PFSK-1 (cell line): ENCODE measurements at regions not wholly inside any gene's neighbourhood (a gene's known extent, or its start where the extent isn't known, plus 50 kb on each side); places are given as distances from the start of the nearest gene placed in this dataset.

ENCODE experiments used
- FOXP2 ChIP-seq: optimal IDR thresholded peaks from 2 replicates; pipeline ENCODE3; 2011; ENCODE audit warnings: borderline replicate concordance, control low read depth, inconsistent platforms; ENCODE audit not compliant: insufficient read depth; ENCODE audit errors: extremely low read length, extremely low read depth
- POLR2AphosphoS5 ChIP-seq: IDR thresholded peaks from 2 replicates; pipeline ENCODE4 v1.6.1; 2012; ENCODE audit warnings: low read depth, mild to moderate bottlenecking, control low read depth, low read length, moderate library complexity
- SIN3A ChIP-seq: IDR thresholded peaks from 2 replicates; pipeline ENCODE4 v1.6.1; 2012; ENCODE audit warnings: mild to moderate bottlenecking, low read length, moderate library complexity, borderline replicate concordance; ENCODE audit not compliant: insufficient read depth
- TAF1 ChIP-seq: IDR thresholded peaks from 2 replicates; pipeline ENCODE4 v1.6.1; 2012; ENCODE audit warnings: low read length, control low read depth, borderline replicate concordance; ENCODE audit not compliant: insufficient read depth
- TF ChIP-seq, protein P1 (sequence below), 2 experiments: IDR thresholded peaks; 2 replicates each; pipeline versions ENCODE4 v1.6.1 to v1.8.0; 2011 to 2012; ENCODE audit warnings: low read depth in 2 of 2, low read length in 2 of 2, control low read depth in 1 of 2, inconsistent platforms in 1 of 2, mild to moderate bottlenecking in 1 of 2, moderate library complexity in 1 of 2; ENCODE audit not compliant: insufficient read depth in 1 of 2

DNA sequence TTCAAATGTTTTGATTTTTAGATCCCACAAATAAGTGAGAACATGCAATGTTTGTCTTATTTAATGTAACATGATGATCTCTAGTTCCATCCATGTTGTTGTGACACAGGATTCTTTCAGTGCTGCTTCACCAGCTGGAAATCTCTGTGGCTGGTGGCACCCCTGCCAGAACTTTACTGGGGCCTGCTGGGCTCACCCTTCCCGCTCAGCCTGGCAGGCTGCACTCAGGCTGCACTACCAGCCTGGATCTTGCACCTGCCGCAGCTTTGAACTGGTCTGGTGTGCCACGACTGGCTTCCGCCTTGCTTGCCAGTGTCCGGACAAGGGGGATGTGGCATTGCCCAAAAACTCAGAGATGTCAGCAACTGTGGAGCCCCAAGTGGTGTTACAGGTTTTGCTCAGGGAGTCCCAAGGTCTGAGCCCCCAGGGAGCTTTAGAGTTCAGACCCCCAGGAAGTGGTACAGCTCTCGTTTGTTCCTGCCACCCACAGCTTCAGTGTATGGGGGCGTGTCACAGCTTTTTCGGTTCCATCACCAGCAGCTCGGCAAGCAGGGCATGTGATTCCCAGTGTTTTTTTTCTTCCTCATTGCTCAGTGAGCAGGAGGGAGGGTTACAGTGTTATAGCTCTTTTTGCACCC lies 72.3 kb upstream of the SYNCRIP start:
- TF ChIP-seq POLR2AphosphoS5 (no peak), FOXP2 (no peak), TAF1 (no peak), SIN3A (no peak)
- TF ChIP-seq, protein P1, sequence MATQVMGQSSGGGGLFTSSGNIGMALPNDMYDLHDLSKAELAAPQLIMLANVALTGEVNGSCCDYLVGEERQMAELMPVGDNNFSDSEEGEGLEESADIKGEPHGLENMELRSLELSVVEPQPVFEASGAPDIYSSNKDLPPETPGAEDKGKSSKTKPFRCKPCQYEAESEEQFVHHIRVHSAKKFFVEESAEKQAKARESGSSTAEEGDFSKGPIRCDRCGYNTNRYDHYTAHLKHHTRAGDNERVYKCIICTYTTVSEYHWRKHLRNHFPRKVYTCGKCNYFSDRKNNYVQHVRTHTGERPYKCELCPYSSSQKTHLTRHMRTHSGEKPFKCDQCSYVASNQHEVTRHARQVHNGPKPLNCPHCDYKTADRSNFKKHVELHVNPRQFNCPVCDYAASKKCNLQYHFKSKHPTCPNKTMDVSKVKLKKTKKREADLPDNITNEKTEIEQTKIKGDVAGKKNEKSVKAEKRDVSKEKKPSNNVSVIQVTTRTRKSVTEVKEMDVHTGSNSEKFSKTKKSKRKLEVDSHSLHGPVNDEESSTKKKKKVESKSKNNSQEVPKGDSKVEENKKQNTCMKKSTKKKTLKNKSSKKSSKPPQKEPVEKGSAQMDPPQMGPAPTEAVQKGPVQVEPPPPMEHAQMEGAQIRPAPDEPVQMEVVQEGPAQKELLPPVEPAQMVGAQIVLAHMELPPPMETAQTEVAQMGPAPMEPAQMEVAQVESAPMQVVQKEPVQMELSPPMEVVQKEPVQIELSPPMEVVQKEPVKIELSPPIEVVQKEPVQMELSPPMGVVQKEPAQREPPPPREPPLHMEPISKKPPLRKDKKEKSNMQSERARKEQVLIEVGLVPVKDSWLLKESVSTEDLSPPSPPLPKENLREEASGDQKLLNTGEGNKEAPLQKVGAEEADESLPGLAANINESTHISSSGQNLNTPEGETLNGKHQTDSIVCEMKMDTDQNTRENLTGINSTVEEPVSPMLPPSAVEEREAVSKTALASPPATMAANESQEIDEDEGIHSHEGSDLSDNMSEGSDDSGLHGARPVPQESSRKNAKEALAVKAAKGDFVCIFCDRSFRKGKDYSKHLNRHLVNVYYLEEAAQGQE (IDR thresholded peaks at IDR 0.05; ENCODE audit: insufficient read depth in 1 of 2, low read depth in 2 of 2, low read length in 2 of 2): no peak

DNA sequence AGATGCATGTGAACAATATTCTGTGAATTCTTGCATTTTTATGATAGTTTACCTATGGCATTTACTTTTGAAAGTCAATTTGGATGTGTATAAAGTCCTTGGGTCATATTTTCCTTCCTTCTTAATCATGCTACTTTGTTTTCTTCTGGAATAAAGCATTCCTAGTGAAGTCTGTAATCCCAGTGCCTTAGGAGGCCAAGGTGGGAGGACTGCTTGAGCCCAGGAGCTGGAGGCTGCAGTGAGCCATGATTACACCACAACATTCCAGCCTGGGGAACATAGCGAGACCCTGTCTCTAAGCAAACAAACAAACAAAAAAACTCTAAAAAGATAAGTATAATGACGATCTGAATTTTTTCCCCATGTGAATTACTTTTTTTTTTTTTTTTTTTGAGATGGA lies 69.7 kb upstream of the SYNCRIP start:
- TF ChIP-seq SIN3A (no peak), TAF1 (no peak), FOXP2 (no peak), POLR2AphosphoS5 (no peak)
- TF ChIP-seq, protein P1 (IDR thresholded peaks at IDR 0.05; ENCODE audit: insufficient read depth in 1 of 2, low read depth in 2 of 2, low read length in 2 of 2): no peak

DNA sequence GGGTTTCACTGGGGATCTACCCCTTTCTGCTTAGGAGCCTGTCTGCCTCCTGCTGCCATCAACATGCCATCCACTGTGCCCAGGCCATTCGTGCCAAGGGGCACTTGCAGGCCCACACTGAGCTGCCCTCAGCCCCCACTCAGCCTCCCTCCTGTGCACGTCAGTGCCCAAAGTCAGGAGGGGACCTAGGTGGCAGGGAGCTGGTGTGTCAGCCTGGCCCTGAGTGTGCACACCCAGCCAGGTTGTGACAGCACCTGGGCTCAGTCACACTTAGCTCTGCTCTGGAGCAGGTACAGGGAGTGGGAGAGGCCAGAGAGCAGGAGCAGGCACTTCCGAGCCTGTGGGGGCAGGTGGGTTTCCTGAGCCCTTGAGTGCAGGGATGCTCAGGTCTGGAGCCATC lies 63.6 kb upstream of the SYNCRIP start:
- TF ChIP-seq, protein P1 (IDR thresholded peaks at IDR 0.05; ENCODE audit: insufficient read depth in 1 of 2, low read depth in 2 of 2, low read length in 2 of 2): no peak
- TF ChIP-seq FOXP2: no peak
- no peak for TF ChIP-seq SIN3A
- no peak for TF ChIP-seq POLR2AphosphoS5
- no peak for TF ChIP-seq TAF1

DNA sequence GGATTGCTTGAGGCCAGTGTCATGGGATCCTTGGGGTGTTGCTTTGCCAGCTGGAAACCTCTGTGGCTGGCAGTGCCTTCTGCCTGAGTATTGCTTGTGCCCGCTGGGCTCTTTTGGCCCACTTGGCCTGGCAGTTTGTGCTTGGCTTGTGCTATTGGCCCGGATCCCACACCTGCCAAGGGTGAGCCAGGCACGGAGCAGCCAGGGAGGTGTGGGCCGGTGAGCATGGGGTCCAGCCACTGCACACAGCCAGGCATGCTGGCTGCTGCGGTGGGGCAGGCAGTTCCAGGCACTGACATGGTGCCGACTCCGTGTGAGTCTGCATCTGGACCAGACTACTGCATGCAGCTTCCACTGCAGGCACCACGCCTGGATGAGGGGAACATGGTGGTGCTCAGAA lies 62.5 kb upstream of the SYNCRIP start:
- TF ChIP-seq SIN3A (no peak), TAF1 (no peak)
- TF ChIP-seq, protein P1 (IDR thresholded peaks at IDR 0.05; ENCODE audit: insufficient read depth in 1 of 2, low read depth in 2 of 2, low read length in 2 of 2): no peak

DNA sequence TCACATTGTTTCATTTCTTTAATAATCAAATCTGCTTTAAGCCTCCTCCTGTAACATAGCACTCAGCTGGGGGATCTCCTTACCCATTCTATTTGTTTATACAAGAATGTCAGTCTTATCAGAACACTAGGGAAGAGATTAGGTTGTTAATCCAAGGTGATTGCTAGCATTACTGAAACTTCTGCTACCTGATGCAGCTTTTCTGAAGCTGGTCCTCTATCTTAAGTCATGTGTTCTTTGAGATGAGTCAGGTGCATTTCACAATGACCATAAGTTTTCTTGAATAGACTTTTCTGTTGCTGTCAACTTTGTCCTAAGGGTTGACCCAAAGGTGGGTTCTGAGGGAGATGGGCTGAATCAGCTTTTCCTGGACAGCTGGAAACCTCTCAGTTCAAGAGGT lies 60.7 kb upstream of the SYNCRIP start:
- TF ChIP-seq SIN3A (no peak), FOXP2 (no peak), TAF1 (no peak), POLR2AphosphoS5 (no peak)
- TF ChIP-seq, protein P1 (IDR thresholded peaks at IDR 0.05; ENCODE audit: insufficient read depth in 1 of 2, low read depth in 2 of 2, low read length in 2 of 2): no peak
